ENCODE measurements at regions not wholly inside any gene's neighbourhood (a gene's known extent, or its start where the extent isn't known, plus 50 kb on each side); places are given as distances from the start of the nearest gene placed in this dataset.
"Not testable (repeated sequence)": the region's sequence is repeated elsewhere in the genome, so short reads cannot be mapped to it uniquely, and the experiment has no call there.

DNA sequence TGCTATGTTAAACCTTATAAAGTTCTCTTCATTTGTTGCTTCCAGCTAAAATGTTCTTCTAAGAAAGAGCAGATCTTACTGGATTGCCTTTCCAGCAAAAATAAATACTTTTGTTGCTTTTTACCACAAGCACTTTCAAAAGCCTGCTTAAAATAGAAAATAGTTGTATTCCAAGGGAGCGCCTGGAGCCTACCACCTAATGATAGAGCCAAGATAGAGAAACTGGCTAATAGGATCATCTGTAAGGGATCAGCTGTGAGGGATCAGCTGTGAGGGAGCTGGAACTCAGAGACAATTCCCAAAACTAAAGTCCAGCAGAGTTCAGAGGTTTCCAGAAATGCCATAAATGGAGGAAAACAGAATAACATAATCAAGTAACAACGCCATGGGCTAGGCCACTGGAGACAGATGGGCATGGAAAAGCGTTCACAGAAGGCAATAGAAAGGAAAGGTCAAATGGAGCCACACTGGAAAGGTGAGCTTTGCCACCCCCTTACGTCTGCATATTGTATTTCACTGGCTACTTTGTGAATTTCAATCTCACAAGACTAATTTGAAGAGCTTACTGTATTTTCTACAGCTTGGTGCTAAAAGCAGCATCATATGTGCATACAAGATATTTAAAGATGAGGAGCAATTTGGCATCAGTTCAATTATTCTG lies 140.6 kb upstream of the TLE4 start:
- DNase-seq (ENCODE audit: low read depth in 2 of 2), result no peak

DNA sequence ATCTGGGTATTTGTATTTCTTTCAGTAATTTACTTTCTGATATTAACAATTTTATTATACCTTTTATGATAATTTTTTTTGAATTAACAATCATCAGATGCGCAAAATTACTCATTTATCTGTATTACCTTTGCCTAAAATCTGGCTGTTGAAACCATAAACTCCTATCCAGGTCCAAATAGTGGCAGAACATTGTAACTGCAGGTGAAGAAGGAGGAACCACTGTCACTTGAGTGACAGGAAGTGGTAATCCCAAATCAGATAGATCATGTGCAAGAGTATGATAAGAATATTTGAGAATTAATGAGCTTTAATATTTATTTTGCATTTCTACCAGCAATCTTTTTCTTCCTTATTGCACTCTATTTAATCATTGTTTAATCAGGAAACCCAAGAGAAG lies 139.3 kb upstream of the TLE4 start:
- no peak for DNase-seq (ENCODE audit: low read depth in 2 of 2)

DNA sequence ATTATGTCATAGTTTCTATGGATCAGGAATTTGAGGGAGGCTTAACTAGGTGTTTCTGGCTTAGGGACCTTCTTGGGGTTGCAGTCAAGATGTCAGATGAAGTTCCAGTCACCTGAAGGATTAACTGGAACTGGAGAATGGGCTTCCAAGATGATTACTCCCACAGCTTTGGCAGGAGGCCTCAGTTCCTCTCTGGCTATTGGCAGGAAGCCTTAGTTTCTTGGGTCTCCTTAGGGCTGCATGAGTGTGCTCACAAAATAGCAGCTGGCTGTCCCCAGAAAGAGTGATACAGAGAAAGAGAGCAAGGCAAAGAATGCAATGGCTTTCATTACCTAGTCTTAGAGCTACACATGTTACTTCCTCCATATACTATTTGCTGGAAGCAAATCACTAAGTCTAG lies 138.1 kb upstream of the TLE4 start:
- DNase-seq (ENCODE audit: low read depth in 2 of 2), result no peak

DNA sequence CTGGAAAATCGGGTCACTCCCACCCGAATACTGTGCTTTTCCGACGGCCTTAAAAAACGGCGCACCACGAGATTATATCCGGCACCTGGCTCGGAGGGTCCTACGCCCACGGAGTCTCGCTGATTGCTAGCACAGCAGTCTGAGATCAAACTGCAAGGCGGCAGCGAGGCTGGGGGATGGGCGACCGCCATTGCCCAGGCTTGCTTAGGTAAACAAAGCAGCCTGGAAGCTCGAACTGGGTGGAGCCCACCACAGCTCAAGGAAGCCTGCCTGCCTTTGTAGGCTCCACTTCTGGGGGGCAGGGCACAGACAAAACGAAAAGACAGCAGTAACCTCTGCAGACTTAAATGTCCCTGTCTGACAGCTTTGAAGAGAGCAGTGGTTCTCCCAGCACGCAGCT lies 132.5 kb upstream of the TLE4 start:
- not testable (repeated sequence) for DNase-seq (ENCODE audit: low read depth in 2 of 2)

DNA sequence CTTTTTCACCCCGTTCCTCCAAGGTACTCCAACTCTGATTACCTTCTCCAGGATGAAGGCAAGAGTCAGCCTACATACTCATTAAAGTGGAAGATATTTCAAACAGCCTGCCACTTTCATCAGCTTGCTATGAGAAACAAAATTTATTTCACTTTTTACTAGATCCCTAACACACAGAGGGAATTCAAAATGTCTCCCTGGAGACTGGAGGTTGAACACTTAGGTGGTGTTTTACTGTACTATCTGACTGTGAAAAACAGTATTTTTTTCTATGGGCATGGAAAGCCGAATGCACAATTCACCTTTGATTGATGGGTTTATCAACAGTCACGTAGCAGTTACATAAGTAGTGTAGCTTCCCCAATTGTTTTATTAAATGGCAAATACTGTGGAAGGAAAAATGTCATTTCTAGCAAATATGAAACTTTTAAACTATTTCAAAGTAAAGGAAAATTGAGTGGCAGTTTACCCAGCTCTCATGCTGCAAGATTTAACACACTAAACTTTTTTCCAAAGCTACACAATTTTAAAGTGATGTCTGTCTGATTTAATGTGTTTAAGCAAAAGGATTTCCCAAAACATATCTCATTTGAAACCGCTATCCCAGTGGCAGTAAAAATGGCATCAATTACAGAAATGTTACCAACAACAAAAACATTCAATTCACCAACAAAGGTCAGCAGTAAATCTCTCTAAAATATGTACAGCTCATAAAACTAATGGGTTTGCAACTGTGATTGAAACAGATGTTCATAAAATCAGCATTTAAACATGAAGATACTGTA lies 125.0 kb upstream of the TLE4 start:
- DNase-seq (ENCODE audit: low read depth in 2 of 2), result peak in 1 of 2 experiments; percentile 22

DNA sequence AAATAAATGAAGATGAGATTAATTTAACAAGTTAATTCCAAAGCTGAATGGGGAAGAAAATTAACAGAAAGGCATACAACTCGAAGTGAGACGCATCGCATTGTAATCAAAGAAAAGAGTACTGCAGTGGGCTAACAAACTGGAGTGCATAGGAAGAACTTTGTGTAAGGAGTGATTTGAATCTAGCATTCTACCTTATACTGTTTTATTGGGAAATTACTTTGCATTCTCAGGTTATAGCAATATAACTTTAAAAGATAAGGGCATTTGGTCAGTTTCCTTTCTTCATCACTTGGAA lies 124.5 kb upstream of the TLE4 start:
- no peak for DNase-seq (ENCODE audit: low read depth in 2 of 2)

DNA sequence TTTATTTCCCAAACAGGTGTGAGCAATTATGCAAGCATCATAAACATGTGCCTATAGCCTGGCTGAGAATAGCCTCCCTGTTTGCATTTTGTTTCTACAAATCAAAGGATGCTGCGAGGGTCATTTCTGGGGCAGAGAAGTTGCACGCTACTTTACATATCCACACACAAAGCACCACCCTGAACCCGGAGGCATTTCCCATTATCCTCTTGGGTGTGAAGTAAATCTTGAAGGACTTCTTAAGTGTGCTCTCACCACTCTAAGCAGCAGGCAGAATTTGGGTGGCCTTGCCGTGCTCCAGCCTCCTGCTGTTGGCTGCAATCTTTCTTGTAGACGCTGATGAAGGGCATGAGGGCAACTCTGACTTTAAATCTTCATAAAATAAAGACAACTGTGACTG lies 124.0 kb upstream of the TLE4 start:
- no peak for DNase-seq (ENCODE audit: low read depth in 2 of 2)

DNA sequence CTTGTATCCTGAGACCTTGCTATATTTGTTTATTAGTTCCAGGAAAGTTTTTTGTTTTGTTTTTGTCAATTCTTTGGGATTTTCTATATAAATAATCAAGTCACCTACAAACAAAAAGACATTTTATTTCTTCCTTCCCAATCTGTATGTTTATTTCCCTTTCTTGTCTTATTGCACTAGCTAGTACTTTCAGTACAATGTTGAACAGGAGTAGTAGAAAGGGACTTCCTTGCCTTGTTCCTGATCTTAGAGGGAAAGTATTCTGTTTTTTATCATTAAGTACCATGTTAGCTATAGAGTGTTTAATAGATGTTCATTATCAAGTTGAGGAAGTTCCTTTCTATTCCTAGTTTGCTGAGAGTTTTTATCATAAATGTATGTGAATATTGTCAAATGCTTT lies 119.5 kb upstream of the TLE4 start:
- no peak for DNase-seq (ENCODE audit: low read depth in 2 of 2)

DNA sequence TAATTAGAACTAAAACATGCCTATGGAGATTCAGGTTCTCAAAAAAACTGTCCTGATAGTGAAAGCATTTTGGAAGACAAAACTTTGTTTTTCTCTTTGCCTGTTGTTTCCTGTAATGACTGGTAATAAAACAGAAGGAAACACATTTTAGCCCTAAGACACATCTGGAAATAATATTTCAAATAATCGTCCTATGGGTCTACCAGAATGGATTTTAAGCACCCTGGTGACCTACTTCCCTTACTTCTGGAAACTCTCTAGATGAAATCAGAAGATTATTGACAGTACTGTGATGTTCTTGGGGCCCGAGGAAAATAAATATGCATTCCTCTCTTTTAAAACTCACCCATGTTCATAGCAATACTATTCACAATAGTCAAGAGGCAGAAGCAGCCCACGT lies 110.1 kb upstream of the TLE4 start:
- no peak for DNase-seq (ENCODE audit: low read depth in 2 of 2)

DNA sequence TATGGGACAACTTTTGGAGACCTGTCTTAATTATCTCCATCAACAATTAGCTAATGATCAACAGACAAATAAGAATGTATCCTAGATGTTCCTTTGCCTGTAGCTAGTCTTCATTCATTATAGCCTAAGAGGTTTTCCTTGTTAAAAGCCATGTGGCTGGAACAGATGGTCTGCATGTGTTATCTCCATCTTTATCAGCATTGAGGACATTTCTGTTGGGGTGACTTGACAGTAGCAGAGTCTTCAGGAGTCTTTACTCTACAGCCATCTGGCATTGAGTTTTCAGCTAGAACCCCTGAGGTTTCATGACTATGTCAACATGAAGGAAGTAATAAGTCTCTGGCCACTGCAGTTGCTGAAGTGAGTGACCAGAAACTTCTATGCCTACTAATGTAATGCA lies 106.6 kb upstream of the TLE4 start:
- DNase-seq (ENCODE audit: low read depth in 2 of 2), result no peak

DNA sequence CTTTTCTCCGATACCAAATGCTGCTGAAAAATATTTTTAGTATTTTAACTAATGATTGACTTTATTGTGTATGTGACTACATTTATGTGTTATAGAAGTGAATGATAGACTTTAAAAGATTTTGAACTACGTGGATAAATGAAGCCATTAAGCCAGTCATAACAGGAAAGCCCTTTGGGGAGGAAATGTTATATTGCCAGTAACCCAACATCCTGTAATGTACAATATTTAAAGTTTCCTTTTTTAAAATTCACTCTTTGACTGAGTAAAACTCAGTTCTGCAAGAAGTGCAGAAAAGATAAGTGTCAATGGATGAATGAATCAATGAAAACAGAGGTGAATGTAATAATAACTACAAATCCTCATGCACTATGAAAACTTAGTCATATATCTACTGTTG lies 102.6 kb upstream of the TLE4 start:
- DNase-seq (ENCODE audit: low read depth in 2 of 2), result no peak

DNA sequence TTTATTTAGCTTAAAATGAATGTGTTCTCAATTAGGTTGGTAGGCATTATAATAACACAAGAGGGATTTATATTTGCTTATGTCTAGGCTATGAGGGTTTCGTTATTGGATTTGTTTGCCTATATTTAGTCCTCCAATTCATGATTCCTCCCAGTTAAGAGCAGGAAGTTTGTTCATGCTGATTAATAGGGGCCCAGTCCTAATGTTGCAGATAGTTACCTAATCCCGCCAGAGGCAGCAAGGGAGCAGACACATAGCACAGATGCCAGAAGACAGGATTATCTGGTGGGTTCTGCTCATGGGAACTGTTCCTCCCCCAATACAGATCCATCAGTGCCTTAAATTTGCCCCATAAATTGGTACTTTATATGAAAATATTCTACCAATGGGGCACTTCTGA lies 100.8 kb upstream of the TLE4 start:
- DNase-seq (ENCODE audit: low read depth in 2 of 2), result no peak

DNA sequence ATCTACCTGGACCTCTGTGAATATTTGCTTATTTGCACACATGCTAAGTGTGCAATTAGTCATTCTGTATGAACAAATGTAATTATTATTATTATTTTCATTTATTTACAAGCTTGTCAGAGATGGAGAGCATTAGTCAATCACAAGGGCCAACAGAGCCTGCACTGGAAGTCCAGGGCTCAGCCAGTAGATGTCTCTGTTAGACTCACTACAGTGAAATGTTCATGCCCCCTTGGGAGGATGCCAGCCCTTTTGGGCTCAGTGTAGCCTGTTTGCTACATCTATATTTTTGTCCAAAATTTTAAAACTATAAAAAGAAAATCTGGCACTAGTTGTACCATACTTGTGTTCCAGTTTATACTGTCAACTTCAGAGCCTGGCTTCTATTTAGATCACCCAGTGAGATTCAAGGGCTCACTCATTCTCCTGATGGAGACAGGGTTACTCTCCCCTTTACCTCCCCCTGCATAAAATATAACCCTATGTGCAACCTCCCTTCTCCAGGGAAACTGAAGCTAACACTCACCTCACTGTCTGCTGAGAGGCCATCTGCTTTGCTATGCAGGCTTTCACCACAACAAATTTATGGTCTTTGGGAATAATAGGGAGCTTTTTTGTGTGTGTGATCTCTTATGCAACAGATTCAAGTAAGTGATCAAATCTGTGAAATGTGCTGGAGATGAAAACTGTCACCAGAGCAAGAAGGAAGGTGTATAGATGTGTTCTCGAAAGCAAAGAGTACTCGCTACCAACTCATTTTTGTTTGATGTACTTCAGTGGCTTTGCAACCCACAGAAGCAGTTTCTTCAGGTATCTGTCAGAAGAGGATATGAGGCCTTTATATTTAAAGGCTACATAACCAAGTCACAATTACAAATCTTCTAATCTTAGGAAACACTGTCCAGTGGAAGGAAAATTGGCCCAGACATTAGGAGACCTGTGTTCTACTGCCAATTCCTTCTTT lies 99.9 kb upstream of the TLE4 start:
- DNase-seq (ENCODE audit: low read depth in 2 of 2), result no peak

DNA sequence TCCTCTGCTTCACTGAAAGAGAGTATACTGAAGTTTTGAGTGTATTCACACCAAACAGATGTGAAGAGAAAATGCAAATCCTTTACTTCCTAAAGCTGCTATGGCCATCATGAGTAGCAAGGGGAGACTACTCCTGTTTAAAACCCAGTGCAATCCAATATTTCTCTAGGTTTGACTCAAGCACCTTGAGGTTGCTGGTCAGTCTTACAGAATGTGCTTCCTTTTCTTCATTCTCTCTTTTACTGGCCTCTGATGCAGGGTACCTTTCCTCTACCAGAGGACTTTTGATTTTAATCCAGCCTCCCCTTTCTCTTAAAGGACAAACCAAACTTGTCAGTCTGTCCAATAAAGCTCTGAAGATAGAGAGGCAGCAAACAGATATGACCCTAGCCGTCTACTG lies 98.1 kb upstream of the TLE4 start:
- DNase-seq (ENCODE audit: low read depth in 2 of 2), result no peak

DNA sequence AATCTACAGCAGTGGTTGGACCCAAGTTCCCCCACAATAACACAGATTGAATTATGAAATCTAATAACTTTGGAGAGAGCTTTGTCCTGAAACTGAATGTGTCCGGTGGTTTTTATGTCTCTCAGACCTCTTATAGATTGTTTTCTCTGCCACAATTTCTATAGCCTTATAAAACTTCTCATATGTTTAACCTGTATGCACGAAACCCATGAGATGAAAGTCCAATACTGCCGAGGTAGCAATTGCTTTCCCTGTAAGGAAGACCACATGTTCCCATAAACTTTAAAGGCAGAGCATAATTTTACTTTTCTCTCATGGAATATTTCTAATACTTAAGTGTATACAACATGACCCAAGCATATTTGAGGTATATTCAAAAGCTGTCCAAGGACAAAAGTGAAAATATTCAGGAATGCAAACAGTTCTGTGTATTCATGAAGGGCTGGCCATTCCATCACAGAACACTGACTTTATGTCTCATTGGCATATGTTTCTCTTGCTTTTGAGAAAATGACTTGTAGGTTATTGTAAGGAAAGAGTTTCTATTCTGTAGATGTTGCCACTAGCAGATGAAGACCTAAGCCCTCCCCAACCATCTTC lies 94.4 kb upstream of the TLE4 start:
- DNase-seq (ENCODE audit: low read depth in 2 of 2), result peak in 1 of 2 experiments; percentile 11

DNA sequence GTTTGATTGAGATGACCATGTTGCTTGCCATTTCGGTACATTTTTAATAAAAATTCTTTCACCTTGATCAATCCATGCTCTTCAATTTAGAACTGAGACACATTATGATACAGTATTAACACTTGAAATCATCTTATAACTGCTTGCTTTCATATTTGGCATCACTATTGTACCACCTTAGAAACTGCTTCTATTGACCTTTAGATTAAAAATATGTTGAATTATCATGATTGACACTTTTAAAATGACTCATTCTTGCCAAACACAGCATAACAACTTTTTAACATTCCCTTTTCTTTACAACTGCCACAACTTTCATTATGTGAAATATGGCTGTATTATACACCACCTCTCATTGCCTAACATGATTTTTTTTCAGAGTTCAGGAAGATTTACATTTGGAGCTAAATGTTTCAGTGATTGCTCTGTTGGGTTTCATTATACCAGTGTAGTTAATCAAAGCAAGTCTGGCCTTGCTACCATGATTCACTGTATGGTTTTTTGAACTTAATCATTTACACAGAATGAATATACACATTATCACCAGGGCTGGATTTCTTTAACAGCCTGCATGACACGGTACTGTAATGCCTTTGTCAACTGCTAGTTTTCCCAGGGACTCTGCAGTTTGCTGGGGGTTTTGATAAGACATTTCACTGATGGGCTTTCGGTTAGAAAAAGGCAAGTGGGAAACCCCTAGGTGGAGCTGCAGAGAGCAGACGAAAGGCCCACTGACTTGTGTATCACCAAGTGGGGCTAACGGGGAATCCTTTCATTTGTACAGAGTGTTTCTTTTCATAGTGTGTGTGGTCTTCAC lies 93.6 kb upstream of the TLE4 start:
- peak; percentile 55 to 57 for DNase-seq (ENCODE audit: low read depth in 2 of 2)

DNA sequence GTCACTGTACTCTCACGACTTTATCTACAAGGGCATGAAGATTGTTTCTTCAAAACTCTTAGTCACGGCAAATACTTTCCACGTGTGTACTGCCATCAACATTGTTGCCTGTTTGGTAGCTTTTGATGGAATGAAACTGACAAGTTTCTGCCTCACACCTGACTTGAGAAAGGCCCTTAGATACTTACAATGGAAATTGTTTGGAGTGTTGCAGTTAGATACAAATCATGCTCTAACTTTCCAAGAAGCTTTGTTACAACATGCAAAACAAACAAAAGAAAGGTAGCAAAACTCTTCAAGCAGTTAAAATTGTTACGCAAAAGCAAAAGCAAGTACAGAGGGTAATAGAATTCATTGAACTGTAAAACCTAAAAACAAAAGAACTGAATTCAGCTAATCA lies 91.1 kb upstream of the TLE4 start:
- DNase-seq (ENCODE audit: low read depth in 2 of 2), result no peak

DNA sequence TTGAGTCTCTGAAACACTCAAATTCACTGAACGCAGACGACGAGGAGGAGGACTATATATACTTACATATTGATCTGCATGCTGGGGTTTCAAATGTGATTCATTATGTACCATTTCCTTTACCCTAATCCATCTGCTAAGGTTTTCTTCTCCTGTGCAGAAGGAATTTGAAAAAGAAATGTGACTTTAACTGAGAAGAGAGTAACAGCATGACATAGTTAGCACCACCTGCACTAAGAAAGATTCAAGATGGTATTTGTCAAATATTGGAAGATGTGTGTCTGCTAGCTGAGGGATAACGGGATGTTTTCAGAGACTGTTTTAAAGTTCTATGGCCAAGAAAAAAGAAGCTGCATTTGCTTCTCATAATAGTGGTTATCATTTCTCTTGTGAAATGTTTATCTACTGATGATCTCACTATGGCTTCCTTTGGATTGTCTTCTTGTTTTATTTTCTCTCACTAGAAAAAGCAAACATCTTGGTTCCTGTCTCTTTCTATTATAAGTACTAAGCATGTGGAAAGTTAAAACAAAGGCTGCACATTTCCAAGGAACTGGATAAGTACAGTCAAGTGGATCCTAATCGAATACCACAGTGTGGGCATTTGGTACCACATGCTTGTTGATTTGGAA lies 89.8 kb upstream of the TLE4 start:
- DNase-seq (ENCODE audit: low read depth in 2 of 2), result no peak

DNA sequence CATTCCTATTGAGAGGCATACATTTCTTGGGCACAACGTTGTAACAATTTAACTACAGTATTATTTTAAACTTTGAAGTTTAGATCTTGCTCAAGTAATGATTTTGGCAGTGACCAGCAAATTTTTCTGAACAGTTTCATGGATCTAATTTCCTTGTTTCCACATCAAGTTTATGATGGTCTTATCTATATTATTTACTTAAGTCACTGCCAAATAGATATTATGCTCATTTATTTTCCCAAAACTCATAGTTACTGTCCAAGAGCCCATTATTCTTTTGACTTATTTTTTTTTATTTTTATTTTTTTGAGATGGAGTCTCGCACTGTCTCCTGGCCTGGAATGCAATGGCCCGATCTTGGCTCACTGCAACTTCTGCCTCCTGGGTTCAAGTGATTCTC lies 86.5 kb upstream of the TLE4 start:
- no peak for DNase-seq (ENCODE audit: low read depth in 2 of 2)

DNA sequence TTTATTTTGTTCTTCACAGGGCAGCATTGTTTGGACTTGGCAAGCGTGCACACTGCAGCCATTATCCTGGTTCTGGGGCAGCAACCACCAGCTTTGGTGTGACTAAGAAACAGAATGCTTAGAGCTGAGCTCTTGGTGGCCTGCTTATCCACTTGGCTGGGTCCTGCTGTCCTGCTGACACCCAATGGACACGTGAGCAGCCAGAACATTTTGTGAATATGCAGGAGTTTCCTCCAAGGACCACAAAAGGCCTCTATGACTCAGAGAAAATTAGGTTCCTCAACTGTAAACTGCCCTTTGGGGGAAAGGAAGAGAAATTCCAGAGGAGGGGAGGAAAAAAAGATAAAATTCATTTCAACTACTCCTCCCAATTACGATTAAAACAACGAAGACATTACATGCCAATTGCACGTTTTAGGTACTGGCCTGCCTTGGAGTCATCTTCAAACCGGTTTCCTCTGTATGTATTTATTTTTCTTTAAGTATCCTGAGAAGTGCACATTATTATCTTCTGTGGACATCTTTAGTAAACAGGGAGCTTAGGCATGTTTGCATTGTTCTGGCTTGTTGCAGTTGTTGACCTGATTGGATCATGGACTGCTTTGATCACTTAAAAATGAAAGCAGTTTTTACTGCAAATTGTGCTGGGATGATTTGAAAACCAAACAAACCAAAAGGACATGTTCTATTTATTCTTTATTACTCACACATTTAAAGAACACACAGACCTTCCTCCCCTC lies 82.3 kb upstream of the TLE4 start:
- no peak for DNase-seq (ENCODE audit: low read depth in 2 of 2)

All from fibroblast of skin of left quadriceps (primary cell).